HEK293 (cell line): ENCODE measurements at regions not wholly inside any gene's neighbourhood (a gene's known extent, or its start where the extent isn't known, plus 50 kb on each side); places are given as distances from the start of the nearest gene placed in this dataset.

Experiments
- CTCF ChIA-PET: fragments of 350-600 bp; formaldehyde crosslinking; extraction: SDS; loops from one replicate; lab custom pipeline; 2021; ENCODE audit warnings: antibody characterized with exemption; lab: Yijun Ruan, JAX
- POLR2A ChIA-PET: fragments of 300-600 bp; formaldehyde crosslinking; extraction: SDS; loops from one replicate; lab custom pipeline; 2020; ENCODE audit warnings: antibody characterized with exemption, inconsistent platforms; lab: Yijun Ruan, JAX
- H3K27ac ChIP-seq: fragments of 200-500 bp; sonication (Bioruptor generic); 2 replicates; pipeline ENCODE4 v1.5.1; 2014; ENCODE audit warnings: low read depth, low read length, control low read depth, inconsistent platforms; ENCODE audit errors: extremely low read depth
- H3K36me3 ChIP-seq, 2 experiments: fragments of 200-500 bp in 1 of 2; sonication (Bioruptor generic) in 1 of 2; 1 replicate in 1 of 2; 2 replicates in 1 of 2; pipeline ENCODE4 v1.5.1; 2014 to 2017; ENCODE audit warnings: inconsistent platforms in 2 of 2, low read length in 2 of 2; ENCODE audit not compliant: control insufficient read depth in 2 of 2, insufficient read depth in 1 of 2
- H3K4me1 ChIP-seq: fragments of 200-500 bp; sonication (Bioruptor generic); 2 replicates; pipeline ENCODE4 v1.5.1; 2014; ENCODE audit warnings: mild to moderate bottlenecking, low read length, inconsistent platforms; ENCODE audit not compliant: control insufficient read depth, insufficient read depth
- H3K4me3 ChIP-seq: 2 replicates; pipeline ENCODE4 v1.5.1; 2011; ENCODE audit warnings: low read depth, mild to moderate bottlenecking, control low read depth, low read length, moderate library complexity
- H3K9me3 ChIP-seq: fragments of 200-500 bp; sonication (Bioruptor generic); 2 replicates; pipeline ENCODE4 v1.5.1; 2014; ENCODE audit warnings: low read depth, low read length, inconsistent platforms; ENCODE audit not compliant: control insufficient read depth, insufficient read depth
- BCL11A ChIP-seq: fragments of 450-650 bp; formaldehyde crosslinking; IDR thresholded peaks from 2 replicates; pipeline ENCODE4 v1.5.1; 2016; ENCODE audit warnings: low read depth, missing biosample characterization, missing genetic modification characterization
- PRDM1 ChIP-seq: fragments of 450-650 bp; formaldehyde crosslinking; IDR thresholded peaks from 2 replicates; pipeline ENCODE4; 2016; ENCODE audit warnings: missing biosample characterization, missing genetic modification characterization
- REPIN1 ChIP-seq: fragments of 450-650 bp; formaldehyde crosslinking; IDR thresholded peaks from 2 replicates; pipeline ENCODE4 v1.5.1; 2017; ENCODE audit warnings: missing biosample characterization, missing genetic modification characterization, low read depth
- ZBTB48 ChIP-seq: fragments of 450-650 bp; formaldehyde crosslinking; IDR thresholded peaks from 2 replicates; pipeline ENCODE4 v1.5.1; 2016; ENCODE audit warnings: missing biosample characterization, missing genetic modification characterization
- ZNF114 ChIP-seq: fragments of 450-650 bp; formaldehyde crosslinking; IDR thresholded peaks from 2 replicates; pipeline ENCODE4 v1.5.0; 2017; ENCODE audit warnings: missing biosample characterization, missing genetic modification characterization
- ZNF132 ChIP-seq: fragments of 450-650 bp; formaldehyde crosslinking; IDR thresholded peaks from 2 replicates; pipeline ENCODE4 v1.5.1; 2017; ENCODE audit warnings: missing biosample characterization, missing genetic modification characterization, borderline replicate concordance
- ZNF133 ChIP-seq: fragments of 450-650 bp; formaldehyde crosslinking; IDR thresholded peaks from 2 replicates; pipeline ENCODE4 v1.5.1; 2016; ENCODE audit warnings: missing biosample characterization, missing genetic modification characterization
- ZNF146 ChIP-seq: fragments of 450-650 bp; formaldehyde crosslinking; IDR thresholded peaks from 2 replicates; pipeline ENCODE4 v1.5.1; 2016; ENCODE audit warnings: missing biosample characterization, missing genetic modification characterization
- ZNF544 ChIP-seq: fragments of 450-650 bp; formaldehyde crosslinking; IDR thresholded peaks from 2 replicates; pipeline ENCODE4 v1.5.0; 2017; ENCODE audit warnings: missing biosample characterization, missing genetic modification characterization
- ZNF571 ChIP-seq: fragments of 450-650 bp; formaldehyde crosslinking; IDR thresholded peaks from 2 replicates; pipeline ENCODE4 v1.5.0; 2017; ENCODE audit warnings: missing biosample characterization, missing genetic modification characterization
- ZNF76 ChIP-seq: fragments of 450-650 bp; formaldehyde crosslinking; IDR thresholded peaks from 2 replicates; pipeline ENCODE4; 2016; ENCODE audit warnings: low read depth, missing biosample characterization, missing genetic modification characterization, borderline replicate concordance
- TF ChIP-seq, protein P1 (sequence below): fragments of 450-650 bp; formaldehyde crosslinking; IDR thresholded peaks from 2 replicates; pipeline ENCODE4 v1.5.1; 2016; ENCODE audit warnings: missing biosample characterization, missing genetic modification characterization
- TF ChIP-seq, protein P2 (sequence below): IDR thresholded peaks from 2 replicates; pipeline ENCODE4 v1.6.1; 2011; ENCODE audit warnings: mild to moderate bottlenecking, low read depth, low read length, borderline replicate concordance
- TF ChIP-seq, protein P3 (sequence below): fragments of 450-650 bp; formaldehyde crosslinking; IDR thresholded peaks from 2 replicates; pipeline ENCODE4 v1.5.1; 2016; ENCODE audit warnings: missing biosample characterization, missing genetic modification characterization
- TF ChIP-seq, protein P4 (sequence below): fragments of 450-650 bp; formaldehyde crosslinking; IDR thresholded peaks from 2 replicates; pipeline ENCODE4 v1.5.1; 2017; ENCODE audit warnings: missing biosample characterization, missing genetic modification characterization
- TF ChIP-seq, protein P5 (sequence below): fragments of 450-650 bp; formaldehyde crosslinking; IDR thresholded peaks from 2 replicates; pipeline ENCODE4 v1.5.1; 2016; ENCODE audit warnings: missing biosample characterization, missing genetic modification characterization
- TF ChIP-seq, protein P6 (sequence below): fragments of 450-650 bp; formaldehyde crosslinking; IDR thresholded peaks from 2 replicates; pipeline ENCODE4 v1.5.1; 2017; ENCODE audit warnings: missing biosample characterization, missing genetic modification characterization

DNA sequence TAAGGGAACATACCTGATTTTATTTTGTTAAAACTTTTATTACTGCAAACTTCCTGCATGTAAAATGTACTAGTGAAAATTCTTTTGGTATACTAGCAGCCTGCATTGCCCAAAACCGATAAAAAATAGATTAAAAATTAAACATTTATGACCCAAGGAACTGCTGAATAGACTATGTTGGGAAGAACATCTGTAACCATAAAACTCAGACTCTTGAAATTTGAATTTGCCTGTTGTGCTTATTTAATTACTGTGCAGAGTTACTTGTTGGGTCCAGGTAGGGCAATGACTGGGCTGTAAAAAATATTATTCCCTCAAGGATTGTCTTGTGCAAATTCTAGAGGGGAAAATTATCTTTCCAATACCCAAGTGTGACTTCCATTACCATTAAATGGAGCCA, 193.5 kb upstream of the PITRM1 start:
- no peaks in the 10 kb centered on the region for H3K9me3 ChIP-seq
- no peak overlapping the region for H3K4me3 ChIP-seq
- POLR2A ChIA-PET: no interaction called here
- TF ChIP-seq, protein P1, sequence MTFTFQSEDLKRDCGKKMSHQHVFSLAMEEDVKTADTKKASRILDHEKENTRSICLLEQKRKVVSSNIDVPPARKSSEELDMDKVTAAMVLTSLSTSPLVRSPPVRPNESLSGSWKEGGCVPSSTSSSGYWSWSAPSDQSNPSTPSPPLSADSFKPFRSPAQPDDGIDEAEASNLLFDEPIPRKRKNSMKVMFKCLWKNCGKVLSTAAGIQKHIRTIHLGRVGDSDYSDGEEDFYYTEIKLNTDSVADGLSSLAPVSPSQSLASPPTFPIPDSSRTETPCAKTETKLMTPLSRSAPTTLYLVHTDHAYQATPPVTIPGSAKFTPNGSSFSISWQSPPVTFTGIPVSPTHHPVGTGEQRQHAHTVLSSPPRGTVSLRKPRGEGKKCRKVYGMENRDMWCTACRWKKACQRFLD (tag by site-specific recombination): no peak
- TF ChIP-seq ZNF76 (tag by site-specific recombination) (no peak), ZNF571 (tag by site-specific recombination) (no peak), ZNF132 (tag by site-specific recombination) (no peak), ZNF146 (tag by site-specific recombination) (no peak), ZNF544 (tag by site-specific recombination) (no peak), ZBTB48 (tag by site-specific recombination) (no peak), BCL11A (tag by site-specific recombination) (no peak), ZNF114 (tag by site-specific recombination) (no peak), PRDM1 (no peak), ZNF133 (tag by site-specific recombination) (no peak), REPIN1 (no peak)
- TF ChIP-seq, protein P2, sequence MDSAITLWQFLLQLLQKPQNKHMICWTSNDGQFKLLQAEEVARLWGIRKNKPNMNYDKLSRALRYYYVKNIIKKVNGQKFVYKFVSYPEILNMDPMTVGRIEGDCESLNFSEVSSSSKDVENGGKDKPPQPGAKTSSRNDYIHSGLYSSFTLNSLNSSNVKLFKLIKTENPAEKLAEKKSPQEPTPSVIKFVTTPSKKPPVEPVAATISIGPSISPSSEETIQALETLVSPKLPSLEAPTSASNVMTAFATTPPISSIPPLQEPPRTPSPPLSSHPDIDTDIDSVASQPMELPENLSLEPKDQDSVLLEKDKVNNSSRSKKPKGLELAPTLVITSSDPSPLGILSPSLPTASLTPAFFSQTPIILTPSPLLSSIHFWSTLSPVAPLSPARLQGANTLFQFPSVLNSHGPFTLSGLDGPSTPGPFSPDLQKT: no peak
- TF ChIP-seq, protein P3, sequence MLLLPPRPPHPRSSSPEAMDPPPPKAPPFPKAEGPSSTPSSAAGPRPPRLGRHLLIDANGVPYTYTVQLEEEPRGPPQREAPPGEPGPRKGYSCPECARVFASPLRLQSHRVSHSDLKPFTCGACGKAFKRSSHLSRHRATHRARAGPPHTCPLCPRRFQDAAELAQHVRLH (tag by site-specific recombination): no peak
- TF ChIP-seq, protein P4, sequence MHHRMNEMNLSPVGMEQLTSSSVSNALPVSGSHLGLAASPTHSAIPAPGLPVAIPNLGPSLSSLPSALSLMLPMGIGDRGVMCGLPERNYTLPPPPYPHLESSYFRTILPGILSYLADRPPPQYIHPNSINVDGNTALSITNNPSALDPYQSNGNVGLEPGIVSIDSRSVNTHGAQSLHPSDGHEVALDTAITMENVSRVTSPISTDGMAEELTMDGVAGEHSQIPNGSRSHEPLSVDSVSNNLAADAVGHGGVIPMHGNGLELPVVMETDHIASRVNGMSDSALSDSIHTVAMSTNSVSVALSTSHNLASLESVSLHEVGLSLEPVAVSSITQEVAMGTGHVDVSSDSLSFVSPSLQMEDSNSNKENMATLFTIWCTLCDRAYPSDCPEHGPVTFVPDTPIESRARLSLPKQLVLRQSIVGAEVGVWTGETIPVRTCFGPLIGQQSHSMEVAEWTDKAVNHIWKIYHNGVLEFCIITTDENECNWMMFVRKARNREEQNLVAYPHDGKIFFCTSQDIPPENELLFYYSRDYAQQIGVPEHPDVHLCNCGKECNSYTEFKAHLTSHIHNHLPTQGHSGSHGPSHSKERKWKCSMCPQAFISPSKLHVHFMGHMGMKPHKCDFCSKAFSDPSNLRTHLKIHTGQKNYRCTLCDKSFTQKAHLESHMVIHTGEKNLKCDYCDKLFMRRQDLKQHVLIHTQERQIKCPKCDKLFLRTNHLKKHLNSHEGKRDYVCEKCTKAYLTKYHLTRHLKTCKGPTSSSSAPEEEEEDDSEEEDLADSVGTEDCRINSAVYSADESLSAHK (tag by site-specific recombination): no peak
- TF ChIP-seq, protein P5, sequence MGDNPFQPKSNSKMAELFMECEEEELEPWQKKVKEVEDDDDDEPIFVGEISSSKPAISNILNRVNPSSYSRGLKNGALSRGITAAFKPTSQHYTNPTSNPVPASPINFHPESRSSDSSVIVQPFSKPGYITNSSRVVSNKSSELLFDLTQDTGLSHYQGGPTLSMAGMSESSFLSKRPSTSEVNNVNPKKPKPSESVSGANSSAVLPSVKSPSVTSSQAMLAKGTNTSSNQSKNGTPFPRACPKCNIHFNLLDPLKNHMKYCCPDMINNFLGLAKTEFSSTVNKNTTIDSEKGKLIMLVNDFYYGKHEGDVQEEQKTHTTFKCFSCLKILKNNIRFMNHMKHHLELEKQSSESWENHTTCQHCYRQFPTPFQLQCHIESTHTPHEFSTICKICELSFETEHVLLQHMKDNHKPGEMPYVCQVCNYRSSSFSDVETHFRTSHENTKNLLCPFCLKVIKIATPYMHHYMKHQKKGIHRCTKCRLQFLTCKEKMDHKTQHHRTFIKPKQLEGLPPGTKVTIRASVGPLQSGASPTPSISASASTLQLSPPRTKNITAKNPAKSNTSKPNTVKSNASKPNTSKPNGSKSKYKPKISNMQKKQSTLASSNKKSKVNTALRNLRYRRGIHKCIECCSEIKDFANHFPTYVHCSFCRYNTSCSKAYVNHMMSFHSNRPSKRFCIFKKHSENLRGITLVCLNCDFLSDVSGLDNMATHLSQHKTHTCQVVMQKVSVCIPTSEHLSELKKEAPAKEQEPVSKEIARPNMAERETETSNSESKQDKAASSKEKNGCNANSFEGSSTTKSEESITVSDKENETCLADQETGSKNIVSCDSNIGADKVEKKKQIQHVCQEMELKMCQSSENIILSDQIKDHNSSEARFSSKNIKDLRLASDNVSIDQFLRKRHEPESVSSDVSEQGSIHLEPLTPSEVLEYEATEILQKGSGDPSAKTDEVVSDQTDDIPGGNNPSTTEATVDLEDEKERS (tag by site-specific recombination): no peak
- TF ChIP-seq, protein P6, sequence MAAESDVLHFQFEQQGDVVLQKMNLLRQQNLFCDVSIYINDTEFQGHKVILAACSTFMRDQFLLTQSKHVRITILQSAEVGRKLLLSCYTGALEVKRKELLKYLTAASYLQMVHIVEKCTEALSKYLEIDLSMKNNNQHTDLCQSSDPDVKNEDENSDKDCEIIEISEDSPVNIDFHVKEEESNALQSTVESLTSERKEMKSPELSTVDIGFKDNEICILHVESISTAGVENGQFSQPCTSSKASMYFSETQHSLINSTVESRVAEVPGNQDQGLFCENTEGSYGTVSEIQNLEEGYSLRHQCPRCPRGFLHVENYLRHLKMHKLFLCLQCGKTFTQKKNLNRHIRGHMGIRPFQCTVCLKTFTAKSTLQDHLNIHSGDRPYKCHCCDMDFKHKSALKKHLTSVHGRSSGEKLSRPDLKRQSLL (tag by site-specific recombination): no peak
- TF ChIP-seq, all 188 proteins: peak for 0
- CTCF ChIA-PET: interaction anchor here (1.2 kb wide), 1 partner anchor 21 kb away, joined by 3 read pairs; no protein-coding TSS in a partner anchor
- Histone ChIP-seq H3K27ac (no peak overlapping the region), H3K4me1 (no peaks in the 10 kb centered on the region), H3K36me3 (no peaks in the 10 kb centered on the region)
